ENCODE measurements at regions not wholly inside any gene's neighbourhood (a gene's known extent, or its start where the extent isn't known, plus 50 kb on each side); places are given as distances from the start of the nearest gene placed in this dataset.
"Not testable (repeated sequence)": the region's sequence is repeated elsewhere in the genome, so short reads cannot be mapped to it uniquely, and the experiment has no call there.

DNA sequence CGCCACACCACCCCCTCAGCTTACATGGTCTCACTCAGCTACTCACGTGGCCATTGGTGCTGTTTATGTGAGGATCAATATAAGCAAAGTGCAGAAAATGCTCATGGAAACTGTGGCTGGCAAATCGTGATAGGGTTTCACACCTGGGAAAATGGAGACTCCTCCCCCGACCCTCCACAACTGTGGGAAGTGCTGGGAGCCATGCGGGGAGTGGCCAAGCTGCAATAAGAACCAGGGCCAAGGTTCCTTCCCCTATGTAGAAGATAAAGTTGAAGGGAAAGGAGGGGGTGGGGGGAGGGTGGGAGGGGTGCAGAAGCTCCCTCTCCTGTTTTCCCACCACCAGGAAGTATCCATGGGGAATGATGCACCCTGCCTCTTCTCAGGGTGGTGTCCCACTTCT is 145.5 kb upstream of the MAMLD1 start:
- no peak for DNase-seq

DNA sequence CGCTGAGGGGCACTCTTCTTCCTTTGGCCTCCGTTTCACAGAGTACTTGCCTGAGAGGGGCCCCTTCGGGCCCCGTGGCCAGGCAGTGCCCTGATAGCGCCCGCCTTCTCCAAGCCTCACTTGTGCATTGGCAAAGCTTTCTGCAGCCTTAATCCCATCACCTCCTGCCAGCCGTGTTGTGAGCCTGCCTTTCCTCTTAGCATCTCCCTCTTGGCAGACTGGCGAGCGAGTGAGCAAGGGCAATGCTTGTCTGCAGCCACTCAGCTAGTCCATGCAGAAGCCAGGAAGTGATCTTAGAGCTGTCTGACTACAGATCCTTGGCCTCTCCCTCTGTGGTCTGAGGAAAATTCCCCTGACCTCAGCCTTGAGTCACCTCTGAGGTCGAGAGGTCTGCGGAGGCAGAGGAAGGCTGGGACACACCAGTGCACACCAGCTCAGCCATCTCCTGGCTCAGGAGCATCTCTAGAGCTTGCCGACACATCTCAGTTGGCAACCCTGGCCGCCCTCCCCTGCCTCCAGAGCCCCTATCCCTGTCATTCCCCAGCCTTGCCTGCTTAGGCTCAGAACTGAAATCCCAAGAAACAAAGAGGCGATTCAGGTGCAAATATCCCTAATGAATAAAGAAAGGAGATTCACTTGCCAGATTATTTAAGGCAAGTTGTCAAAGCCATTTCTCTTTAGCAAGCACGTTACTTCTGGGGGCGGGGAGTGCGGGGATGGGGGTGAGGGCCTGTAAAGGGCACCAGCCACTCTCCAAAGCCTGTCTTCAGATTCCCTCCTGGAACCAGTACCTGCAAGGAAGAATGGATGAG is 143.5 kb upstream of the MAMLD1 start:
- no peak for DNase-seq

DNA sequence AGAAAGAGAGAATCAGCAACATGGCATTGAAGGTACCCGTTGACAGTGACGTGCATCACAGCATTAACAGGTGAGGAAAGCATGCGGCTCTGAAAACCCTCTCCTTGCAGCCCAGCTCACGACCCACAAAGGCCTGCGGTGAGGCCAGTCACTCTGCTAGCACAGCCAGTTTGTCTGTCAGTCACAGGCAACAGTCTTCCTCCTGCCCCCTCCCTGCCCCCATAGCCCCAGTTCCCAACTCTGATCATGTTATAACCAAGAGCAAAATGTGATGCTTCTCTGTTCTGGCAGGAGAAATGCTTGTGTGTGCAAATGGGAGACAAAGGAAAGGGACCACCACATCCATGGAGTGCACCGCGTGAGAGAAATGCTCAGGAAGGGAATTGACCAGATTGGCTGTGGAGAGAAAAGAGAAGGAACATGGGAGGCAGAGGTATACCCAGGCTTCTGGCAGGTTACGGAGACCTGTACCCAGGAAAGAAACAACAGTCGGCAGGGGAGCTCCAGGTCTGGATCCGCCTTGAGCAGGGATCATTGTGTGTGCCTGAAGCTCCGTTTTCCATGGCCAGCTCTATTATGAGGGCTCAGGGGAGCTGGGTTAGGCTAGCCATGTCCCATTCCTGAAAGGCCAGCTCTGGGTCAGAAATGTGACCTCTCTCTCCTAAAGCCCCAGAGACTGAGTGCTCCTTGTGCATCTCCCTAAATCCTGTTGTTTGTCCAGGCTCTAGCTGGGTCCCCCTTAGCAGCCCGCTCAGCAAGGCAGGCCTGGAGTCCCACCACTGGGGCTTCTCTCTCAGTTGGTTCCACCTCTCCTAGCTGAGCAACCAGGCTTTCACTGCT is 139.7 kb upstream of the MAMLD1 start:
- DNase-seq, result no peak

DNA sequence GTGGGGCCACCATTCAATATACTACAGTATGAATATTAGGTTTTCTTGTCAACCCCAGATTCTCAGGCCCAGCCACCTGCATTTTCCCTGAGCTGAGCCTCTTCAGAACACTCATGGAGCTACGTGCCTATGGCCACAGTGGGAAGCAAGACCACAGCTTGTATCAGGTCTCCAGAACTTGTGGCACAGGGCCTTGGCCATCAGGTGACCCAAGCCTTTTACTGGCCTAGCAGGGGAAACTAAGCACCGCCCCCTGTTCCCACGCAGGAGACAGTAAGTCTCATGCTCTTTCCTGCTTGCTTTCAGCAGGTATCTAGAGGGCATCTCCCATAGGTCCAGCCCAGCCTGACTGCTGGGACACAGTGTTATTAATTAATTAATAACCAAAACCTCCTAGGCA is 138.4 kb upstream of the MAMLD1 start:
- no peak for DNase-seq

DNA sequence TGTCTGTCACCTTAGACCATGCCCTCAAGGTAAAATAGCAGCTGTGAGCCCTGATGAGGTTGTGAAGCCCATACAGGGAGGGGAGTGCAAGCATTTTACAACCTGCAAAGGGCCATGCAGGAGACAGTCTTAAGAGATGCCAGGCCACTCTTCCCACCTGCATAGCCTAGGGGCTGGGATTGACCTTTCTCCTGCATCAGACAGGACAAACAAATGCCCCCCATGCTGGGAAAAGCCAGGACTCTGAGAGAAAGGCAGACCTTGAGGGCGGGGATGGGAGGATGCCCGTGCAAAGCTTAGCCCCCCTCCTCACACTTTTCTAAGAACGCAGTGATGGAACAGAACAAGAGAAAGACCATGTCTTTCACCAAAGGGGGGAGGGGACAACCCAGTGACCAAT is 137.9 kb upstream of the MAMLD1 start:
- no peak for DNase-seq

DNA sequence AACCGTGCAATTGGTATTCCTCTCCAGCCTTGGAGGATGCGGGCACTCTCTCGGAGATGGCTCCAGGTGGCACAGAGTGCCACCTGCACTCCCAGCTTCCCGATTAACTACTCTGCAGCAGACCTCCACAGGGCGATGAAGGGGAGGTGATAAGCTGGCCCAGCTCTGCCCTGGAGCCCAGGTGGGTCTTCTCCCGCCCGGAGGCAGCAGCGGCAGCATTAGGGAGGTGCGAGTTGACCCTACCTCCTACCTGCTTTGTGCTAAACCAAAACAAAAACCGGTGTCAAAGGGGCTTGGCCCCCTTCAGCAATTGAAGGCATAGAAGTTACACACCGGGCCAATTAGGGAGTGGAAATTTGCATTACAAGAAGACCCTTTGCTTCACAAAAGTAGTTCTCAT is 137.4 kb upstream of the MAMLD1 start:
- DNase-seq, result no peak

DNA sequence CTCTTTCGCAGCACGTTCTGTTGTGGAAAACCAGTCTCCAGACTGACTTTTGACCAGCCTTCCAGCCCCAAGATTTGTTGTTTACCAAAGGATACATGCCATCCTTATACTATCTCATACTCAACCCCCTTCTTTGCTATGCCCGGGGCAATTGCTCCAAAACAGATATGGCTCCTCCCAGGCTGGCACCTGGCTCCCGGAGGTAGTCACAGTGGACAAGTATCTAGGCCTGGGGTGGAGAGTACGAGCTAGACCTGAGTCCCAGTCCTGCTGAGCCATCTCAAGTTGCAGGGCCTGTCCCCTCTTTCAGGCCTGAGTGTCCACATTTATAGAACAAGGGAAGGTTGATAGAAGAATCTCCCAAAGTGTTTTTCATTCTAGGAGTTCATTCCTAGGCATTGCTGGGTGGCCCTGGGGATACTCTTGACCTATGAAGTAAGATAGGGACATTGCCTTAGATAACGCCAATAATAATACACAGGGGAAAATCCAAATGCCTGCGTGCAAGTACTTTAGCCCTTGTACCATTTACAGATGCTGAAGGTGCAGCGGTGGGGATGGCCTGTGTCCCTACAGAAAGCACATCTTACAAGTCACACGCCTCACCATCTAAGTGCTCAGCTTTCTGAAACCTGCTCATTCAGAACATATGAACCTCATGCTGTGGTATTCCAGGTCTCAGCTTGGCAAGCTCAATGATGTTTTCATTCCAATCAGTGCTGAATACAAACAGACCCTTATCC is 136.7 kb upstream of the MAMLD1 start:
- DNase-seq, result no peak

DNA sequence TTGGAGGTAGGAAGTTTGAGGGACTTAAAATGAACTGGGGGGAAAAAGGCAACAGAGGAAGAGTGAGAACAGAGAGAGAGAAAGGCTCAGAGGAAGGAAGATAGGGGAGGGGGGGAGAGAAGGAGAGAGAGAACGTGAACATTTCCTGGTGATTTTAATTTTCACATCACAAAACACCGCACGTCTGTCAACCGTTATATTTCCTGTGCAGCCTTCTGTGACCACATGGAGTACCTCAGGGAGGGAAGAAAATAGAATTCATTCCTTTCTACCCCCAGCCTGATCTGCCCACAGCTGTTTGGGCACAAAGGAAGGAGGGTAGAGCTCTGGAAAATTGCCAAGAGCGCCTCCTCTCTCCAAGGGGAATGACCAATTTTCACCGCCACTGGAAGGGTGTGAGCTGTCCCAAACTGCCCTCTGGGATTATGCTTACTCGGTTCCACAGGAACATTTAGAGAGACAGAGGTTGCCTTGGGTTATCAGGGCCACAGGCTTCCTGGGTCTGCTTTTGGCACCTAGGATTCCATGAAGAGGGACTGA is 135.7 kb upstream of the MAMLD1 start:
- no peak for DNase-seq

DNA sequence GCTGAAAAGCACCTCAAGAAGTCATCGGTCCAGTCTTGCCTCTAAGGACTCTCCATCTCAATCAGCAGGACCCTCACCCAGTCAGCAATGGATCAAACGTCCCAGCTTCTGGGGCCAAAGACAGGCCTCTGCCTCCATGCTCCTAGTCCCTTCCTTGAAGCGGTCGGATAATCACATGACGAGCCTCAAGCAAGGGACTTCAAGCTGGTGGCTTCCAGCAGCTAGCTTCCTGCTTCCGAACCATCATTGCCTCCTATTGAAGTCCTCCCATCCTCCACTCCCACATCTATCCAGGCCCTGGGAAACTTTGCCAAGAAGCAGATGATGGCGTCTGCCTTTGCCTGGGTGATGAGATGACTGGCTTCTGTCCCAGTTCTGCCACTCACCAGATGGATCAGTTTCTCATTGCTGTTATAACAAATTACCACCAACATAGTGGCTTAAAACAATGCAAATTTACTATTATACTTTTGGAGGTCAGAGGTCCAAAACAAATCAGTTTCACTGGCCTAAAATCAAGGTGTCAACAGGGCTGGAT is 135.2 kb upstream of the MAMLD1 start:
- no peak for DNase-seq

DNA sequence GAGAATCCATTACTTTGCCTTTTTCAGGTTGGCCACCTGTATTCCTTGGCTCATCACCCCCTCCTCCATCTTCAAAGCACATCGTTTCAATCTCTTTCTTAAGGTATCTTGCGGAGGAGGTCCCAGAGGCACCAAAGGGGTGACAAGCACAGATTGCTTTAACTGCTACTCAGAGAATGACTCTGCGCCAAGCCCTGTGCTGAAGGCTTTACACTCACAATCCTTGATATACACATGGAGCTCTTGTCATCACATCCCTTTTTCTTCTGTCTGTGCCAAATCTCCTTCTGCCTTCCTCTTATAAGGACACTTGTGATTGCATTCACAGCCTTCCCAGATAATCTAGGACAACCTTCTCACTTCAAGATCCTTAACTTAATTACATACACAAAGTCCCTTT is 134.7 kb upstream of the MAMLD1 start:
- no peak for DNase-seq

DNA sequence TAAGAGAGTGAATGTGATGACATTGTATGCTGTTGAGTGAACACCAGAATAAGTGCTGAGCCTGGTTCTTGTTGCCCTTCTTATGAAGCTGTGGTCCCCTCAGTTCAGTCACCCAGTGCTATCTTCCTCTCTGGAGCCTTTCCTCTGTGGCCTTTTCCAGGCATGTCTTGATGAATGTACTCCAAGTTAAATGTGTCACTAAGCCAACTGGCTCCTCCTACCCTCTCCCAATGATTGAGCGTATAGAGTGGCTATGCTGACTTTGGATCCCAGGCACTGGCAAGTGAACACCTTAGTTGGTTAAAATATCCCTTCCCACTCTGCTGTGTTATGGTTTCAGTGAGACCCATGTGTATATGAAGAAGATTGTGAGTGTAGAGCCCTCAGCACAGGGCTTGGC is 134.1 kb upstream of the MAMLD1 start:
- DNase-seq, result no peak

DNA sequence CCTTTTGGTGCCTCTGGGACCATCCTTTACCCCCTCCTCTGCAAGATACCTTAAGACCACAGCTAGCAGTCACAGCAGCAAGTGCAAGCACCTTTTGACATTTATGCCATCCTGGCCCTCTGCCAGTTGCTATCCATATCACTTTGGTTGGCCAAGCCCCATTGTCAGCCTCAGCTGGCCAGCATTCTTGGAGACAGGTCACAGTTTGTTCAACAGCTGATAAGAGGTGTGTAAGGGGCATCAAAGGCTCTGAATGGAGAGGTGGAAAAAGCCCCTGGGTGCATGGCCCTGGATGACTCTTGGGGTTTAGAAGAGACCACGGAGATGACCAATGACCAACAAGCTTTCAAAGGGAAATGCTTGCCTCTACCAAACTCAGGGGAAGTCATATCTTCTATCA is 133.6 kb upstream of the MAMLD1 start:
- no peak for DNase-seq

DNA sequence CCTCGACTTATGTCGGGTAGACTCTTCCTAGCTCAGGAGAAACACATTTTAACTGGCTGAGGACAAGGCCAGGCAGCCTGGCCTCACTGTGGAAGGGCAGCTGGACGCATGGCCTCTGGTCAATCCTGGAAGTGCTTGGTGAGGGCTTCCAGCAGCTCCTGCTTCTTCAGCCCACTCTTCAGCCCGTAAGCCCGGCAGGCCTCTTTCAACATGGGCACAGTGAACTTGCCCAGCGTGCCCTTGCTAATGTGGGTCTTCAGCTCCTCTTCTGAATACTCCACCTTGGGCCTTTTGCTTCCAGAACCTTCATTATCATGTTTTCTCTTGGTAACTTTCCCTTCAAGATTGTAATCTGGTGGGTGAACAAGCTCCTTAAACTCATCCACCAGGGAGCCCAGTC is 132.2 kb upstream of the MAMLD1 start:
- DNase-seq, result not testable (repeated sequence)

DNA sequence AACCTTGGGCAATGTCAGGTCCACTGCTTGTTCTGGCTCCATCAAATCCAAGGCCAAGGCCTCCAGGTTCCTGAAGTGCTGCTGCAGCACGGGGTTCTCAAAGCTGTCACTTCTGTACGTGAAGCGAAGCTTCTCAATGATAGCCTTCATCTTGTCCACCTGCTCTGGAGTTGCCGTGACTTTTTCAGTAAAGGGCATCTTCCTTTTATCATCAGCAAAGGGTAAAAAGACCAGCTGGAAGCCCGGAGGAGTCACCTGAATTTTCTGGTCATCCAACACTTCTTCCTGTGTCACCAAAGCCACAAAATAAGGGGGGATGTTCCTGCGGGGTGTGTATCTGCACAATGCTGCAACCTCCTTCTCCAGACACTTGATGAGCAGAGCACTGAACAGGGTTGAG is 131.7 kb upstream of the MAMLD1 start:
- not testable (repeated sequence) for DNase-seq

DNA sequence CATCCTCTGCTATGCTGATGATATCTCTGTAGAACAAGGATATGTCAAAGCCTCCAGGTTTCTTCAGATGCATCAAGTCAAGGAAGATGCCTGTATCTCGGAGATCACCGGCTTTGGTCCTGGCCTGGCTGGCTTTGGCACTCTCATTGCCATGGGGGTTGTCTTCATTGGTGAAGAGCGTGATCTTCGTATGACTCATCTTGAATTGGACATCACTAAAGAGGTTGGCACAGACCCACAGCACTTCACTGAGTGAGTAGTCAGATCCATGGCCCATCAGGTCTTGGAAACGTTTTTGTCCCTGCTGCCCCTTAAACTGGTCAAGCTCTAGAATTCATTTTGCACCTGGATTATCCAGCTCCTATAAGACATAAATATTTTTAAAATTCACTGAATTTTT is 130.9 kb upstream of the MAMLD1 start:
- not testable (repeated sequence) for DNase-seq

DNA sequence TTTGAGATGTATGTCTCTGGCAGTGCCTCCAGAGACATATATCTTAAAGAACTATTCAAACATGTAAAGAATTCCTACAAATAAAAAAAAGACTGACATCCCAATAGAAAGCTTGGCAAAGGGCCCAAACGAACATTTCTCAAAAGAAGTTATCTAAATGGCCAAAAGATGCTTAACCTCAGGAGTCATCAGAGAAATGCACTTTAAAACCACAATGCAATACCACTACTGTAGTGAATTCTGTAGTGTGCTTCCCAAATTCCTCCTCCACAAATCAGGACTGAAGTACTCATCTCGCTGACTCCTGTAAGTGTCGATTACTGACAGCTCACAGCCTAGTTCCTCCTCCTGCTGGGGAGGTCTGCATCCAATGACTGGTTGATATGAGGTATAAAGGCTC is 129.0 kb upstream of the MAMLD1 start:
- DNase-seq, result no peak

DNA sequence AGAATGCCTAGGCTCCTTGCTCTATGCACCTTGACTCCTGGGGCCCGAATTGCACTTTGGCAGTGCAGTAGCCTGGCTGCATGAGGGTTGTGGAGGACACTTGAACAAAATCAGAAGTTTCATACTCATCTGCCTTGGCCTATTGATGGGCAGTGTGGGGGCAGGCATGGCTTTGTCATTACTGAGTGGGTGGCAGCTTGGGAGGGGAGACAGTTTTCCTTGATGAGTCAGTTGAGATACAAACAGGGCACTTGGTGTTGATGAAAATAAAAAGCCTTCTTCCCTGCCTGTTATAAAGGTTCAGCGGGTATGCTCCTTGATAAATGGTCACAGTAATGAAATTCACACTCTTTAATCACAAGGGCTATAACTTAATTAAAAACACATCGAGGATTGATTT is 126.8 kb upstream of the MAMLD1 start:
- no peak for DNase-seq

DNA sequence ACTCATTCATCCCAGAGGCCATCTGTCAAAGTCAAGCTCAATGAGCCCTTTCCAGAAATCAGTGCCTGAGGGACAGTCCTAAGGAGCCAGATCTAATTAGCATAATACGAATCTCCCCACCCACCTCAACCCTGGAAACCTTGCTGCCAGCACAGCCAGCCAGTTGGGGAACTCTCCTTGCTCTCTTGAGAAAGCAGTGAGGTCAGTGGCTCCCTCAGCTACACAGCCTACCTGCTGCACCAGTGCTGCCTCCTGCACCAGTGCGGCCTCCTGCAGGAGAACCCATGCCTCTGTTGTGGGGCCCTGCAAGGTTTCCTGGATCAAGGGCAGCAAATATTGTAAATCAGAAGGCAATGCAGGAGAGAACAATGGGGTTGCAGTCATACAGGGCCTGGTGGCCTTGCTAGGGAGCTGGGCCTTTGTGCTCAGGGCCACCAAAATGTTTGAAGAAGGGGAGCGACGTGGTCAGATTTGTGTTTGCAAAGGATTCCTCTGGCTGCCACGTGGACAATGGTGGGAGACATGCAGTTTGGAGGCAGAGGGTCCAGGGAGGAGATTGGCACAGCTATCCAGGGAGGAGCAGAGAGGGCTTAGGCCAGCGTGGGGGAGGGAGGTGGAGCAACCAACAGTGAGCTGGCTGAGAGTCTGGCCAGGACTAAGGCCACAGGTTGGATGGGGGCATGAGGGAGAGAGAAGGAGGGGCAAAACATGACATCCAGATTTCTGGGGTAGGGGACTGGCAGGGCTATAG is 124.3 kb upstream of the MAMLD1 start:
- DNase-seq, result no peak

DNA sequence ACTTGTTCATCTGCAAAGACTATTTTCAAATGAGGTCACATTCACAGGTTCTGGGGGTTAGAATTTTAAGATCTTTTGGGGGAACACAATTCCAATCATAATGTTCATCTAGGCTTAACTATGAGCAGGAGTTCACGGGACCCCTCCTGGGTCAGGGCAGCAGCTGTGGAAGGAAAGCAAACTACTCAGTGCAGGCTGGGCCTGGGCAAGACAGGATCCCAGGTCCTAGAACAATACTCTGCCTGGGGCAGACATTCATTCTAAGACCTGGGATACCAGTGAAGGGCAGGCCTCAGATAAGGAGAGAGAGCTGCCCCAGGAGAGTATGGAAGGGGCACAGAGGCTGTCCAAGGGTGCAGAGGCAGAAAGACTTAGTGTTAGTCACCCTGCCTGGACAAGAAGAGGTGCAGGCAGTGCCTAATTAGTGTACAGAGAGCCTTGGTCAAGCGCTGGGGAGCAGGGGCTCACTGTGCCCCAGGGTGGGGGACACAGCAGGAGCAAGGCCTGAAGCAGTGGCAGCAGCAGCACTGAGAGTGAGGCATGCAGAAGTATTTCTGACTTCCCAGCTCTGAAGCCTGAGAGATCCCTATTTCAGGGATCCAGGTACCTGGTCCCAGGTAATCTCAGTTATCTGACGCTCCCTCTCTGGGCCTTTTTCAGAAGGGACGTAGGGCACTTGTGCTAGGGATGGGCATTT is 123.0 kb upstream of the MAMLD1 start:
- DNase-seq, result no peak

DNA sequence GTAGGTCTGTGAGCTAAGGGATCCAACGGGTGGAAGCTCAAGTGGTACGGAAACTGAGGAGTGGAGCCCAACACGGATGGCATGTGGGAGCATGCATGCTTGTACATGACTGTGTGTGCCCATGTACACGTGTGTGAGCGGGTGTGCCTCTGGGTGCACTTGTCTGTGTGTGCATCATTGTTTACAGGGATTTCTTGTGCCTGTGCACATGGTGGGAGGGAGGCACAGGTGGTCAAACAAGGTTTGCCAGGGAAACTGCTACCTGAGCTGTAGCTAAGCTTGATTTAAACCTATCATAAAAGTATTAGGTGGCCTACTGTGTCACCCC is 122.5 kb upstream of the MAMLD1 start:
- DNase-seq, result no peak

DNA sequence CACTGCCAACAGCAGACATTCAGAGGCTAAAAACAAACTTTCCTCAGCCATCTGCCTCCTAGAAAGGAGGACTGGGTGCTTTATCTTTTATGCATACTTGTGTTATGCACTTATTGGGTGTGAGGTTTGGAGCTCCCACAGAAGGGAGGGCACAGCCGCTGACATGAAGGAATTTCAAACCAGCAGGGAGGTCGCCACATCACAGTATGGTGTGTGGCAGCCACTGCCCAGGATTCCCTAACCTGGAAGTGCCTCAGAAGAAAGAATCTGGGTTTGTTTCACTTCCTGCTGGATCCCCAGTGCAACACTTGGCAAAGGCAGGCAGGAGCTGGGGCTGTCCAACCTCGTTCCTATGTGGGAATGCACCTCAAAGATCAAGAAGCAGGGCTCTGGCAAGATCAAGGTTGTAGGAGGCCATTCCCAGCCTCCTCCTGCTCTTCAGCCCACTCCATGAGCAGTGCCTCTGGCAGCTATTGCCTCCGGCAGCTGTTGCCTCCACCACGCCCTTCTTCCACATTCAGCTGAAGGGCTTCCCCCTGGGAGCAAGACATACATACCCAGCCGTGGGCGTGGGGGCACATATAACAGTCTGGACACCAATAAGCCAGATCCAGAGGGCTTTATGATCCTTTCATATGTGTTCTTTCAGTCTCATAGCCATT is 109.0 kb upstream of the MAMLD1 start:
- no peak for DNase-seq
